CD8-positive, alpha-beta memory T cell (primary cell): ENCODE measurements at regions not wholly inside any gene's neighbourhood (a gene's known extent, or its start where the extent isn't known, plus 50 kb on each side); places are given as distances from the start of the nearest gene placed in this dataset.

Source experiments
- CTCF ChIA-PET: fragments of 350-600 bp; sonication (Branson Sonifier 250); formaldehyde crosslinking; loops from one replicate; lab custom pipeline; 2021; ENCODE audit warnings: antibody characterized with exemption; lab: Charles Lee
- POLR2A ChIA-PET: fragments of 350-600 bp; sonication (Branson Sonifier 250); formaldehyde crosslinking; loops from one replicate; lab custom pipeline; 2021; ENCODE audit warnings: antibody characterized with exemption; lab: Charles Lee
- DNase-seq, 5 donors: peaks; one replicate each; pipeline versions ENCODE4 v3.0.0 to v3.0.0-alpha.2; 2020 to 2022; ENCODE audit warnings: mixed read lengths in 1 of 5
- H3K27ac ChIP-seq: one replicate; pipeline ENCODE4 v1.7.0; 2013; ENCODE audit warnings: low read depth, mild to moderate bottlenecking, low read length, moderate library complexity
- H3K27me3 ChIP-seq: 2 replicates; pipeline ENCODE4 v1.7.0; 2013; ENCODE audit warnings: low read length, mild to moderate bottlenecking; ENCODE audit not compliant: insufficient read depth, poor library complexity, severe bottlenecking
- H3K36me3 ChIP-seq: 2 replicates; pipeline ENCODE4 v1.7.0; 2013; ENCODE audit warnings: mild to moderate bottlenecking, low read length, moderate library complexity; ENCODE audit not compliant: insufficient read depth
- H3K4me1 ChIP-seq: 2 replicates; pipeline ENCODE4 v1.7.0; 2013; ENCODE audit warnings: mild to moderate bottlenecking, low read length, moderate library complexity; ENCODE audit not compliant: insufficient read depth
- H3K4me3 ChIP-seq: 2 replicates; pipeline ENCODE4 v1.7.0; 2013; ENCODE audit warnings: mild to moderate bottlenecking, low read length
- H3K9me3 ChIP-seq: 2 replicates; pipeline ENCODE4 v1.7.0; 2013; ENCODE audit warnings: mild to moderate bottlenecking, low read length
- H3K27ac Mint-ChIP-seq, 8 donors: one replicate each; pipeline ENCODE4 v1.8.0; 2020 to 2021; ENCODE audit warnings: mixed read lengths in 8 of 8, mild to moderate bottlenecking in 6 of 8, inconsistent platforms in 3 of 8, moderate library complexity in 3 of 8
- H3K27me3 Mint-ChIP-seq, 2 donors: one replicate each; pipeline ENCODE4 v1.8.0; 2020 to 2021; ENCODE audit warnings: mixed read lengths in 2 of 2, mild to moderate bottlenecking in 1 of 2, moderate library complexity in 1 of 2
- H3K36me3 Mint-ChIP-seq, 3 donors: one replicate each; pipeline ENCODE4 v1.8.0; 2020 to 2021; ENCODE audit warnings: mixed read lengths in 3 of 3, inconsistent platforms in 1 of 3, mild to moderate bottlenecking in 1 of 3
- H3K4me1 Mint-ChIP-seq, 3 donors: one replicate each; pipeline ENCODE4 v1.8.0; 2020 to 2021; ENCODE audit warnings: mixed read lengths in 3 of 3, inconsistent platforms in 1 of 3, mild to moderate bottlenecking in 1 of 3
- H3K4me3 Mint-ChIP-seq, 7 donors: one replicate each; pipeline ENCODE4 v1.8.0; 2020 to 2021; ENCODE audit warnings: mixed read lengths in 7 of 7, mild to moderate bottlenecking in 6 of 7, moderate library complexity in 4 of 7, inconsistent platforms in 2 of 7
- H3K9me3 Mint-ChIP-seq, 5 donors: one replicate each; pipeline ENCODE4 v1.8.0; 2020 to 2022; ENCODE audit warnings: mixed read lengths in 5 of 5, mild to moderate bottlenecking in 3 of 5, moderate library complexity in 2 of 5, inconsistent platforms in 1 of 5

- ChIA-PET POLR2A (no interaction called here), CTCF (no interaction called here)
- Mint-ChIP-seq H3K9me3 (peaks cover 0 to 2% (median 0%) of the 10 kb centered on the region in 5 donors), H3K27me3 (no peaks in the 10 kb centered on the region), H3K27ac (no peak overlapping the region), H3K4me3 (no peak overlapping the region), H3K4me1 (no peaks in the 10 kb centered on the region), H3K36me3 (no peaks in the 10 kb centered on the region)
- Histone ChIP-seq H3K9me3 (no peaks in the 10 kb centered on the region), H3K27me3 (no peaks in the 10 kb centered on the region), H3K27ac (no peak overlapping the region), H3K4me1 (no peaks in the 10 kb centered on the region), H3K4me3 (no peak overlapping the region), H3K36me3 (no peaks in the 10 kb centered on the region)
- DNase-seq = no peak
Observed at GRCh38 chr6:127019828-127020227, 98.6 kb upstream of the RSPO3 start.

- Mint-ChIP-seq H3K4me1 (no peaks in the 10 kb centered on the region), H3K27ac (no peak overlapping the region), H3K9me3 (peaks cover 0 to 2% (median 0%) of the 10 kb centered on the region in 5 donors), H3K36me3 (no peaks in the 10 kb centered on the region), H3K27me3 (no peaks in the 10 kb centered on the region), H3K4me3 (no peak overlapping the region)
- Histone ChIP-seq H3K36me3 (no peaks in the 10 kb centered on the region), H3K4me3 (no peak overlapping the region), H3K27me3 (no peaks in the 10 kb centered on the region), H3K9me3 (no peaks in the 10 kb centered on the region), H3K4me1 (no peaks in the 10 kb centered on the region), H3K27ac (no peak overlapping the region)
- ChIA-PET CTCF (no interaction called here), POLR2A (no interaction called here)
- no peak for DNase-seq
Observed at GRCh38 chr6:127022302-127022701, 96.2 kb upstream of the RSPO3 start.

- Mint-ChIP-seq H3K36me3 (no peaks in the 10 kb centered on the region), H3K27me3 (no peaks in the 10 kb centered on the region)
- no peaks in the 10 kb centered on the region for H3K27me3 ChIP-seq
Observed at GRCh38 chr6:127023001-127023778, 95.3 kb upstream of the RSPO3 start.

GRCh38 chr6:127026247-127026646 is 92.2 kb upstream of the RSPO3 start:
- ChIA-PET CTCF (interaction anchor here (1.2 kb wide), 1 partner anchor 14 kb away, joined by 3 read pairs; no protein-coding TSS in a partner anchor), POLR2A (no interaction called here)
- Histone ChIP-seq H3K27me3 (no peaks in the 10 kb centered on the region), H3K27ac (no peak overlapping the region), H3K9me3 (no peaks in the 10 kb centered on the region), H3K4me1 (no peaks in the 10 kb centered on the region), H3K36me3 (no peaks in the 10 kb centered on the region), H3K4me3 (no peak overlapping the region)
- no peak for DNase-seq
- H3K27ac Mint-ChIP-seq = no peak overlapping the region
- no peak overlapping the region for H3K4me3 Mint-ChIP-seq
- H3K36me3 Mint-ChIP-seq = no peaks in the 10 kb centered on the region
- H3K9me3 Mint-ChIP-seq = no peaks in the 10 kb centered on the region
- H3K27me3 Mint-ChIP-seq = no peaks in the 10 kb centered on the region
- no peaks in the 10 kb centered on the region for H3K4me1 Mint-ChIP-seq

More at GRCh38 chr6:127023001-127023778, 95.3 kb upstream of the RSPO3 start:
- ChIA-PET POLR2A (no interaction called here), CTCF (no interaction called here)
- no peaks in the 10 kb centered on the region for H3K4me1 Mint-ChIP-seq
- Histone ChIP-seq H3K9me3 (no peaks in the 10 kb centered on the region), H3K27ac (no peak overlapping the region), H3K4me1 (no peaks in the 10 kb centered on the region), H3K4me3 (no peak overlapping the region), H3K36me3 (no peaks in the 10 kb centered on the region)
- H3K27ac Mint-ChIP-seq = no peak overlapping the region
- no peak for DNase-seq
- H3K4me3 Mint-ChIP-seq = no peak overlapping the region
- peaks cover 0 to 2% (median 0%) of the 10 kb centered on the region in 5 donors for H3K9me3 Mint-ChIP-seq

- Histone ChIP-seq H3K4me1 (no peaks in the 10 kb centered on the region), H3K36me3 (no peaks in the 10 kb centered on the region), H3K27ac (no peak overlapping the region), H3K27me3 (no peaks in the 10 kb centered on the region), H3K4me3 (no peak overlapping the region), H3K9me3 (no peaks in the 10 kb centered on the region)
- H3K27me3 Mint-ChIP-seq = no peaks in the 10 kb centered on the region
- no peak overlapping the region for H3K27ac Mint-ChIP-seq
- ChIA-PET CTCF (no interaction called here), POLR2A (no interaction called here)
- DNase-seq = no peak
- no peaks in the 10 kb centered on the region for H3K9me3 Mint-ChIP-seq
- no peaks in the 10 kb centered on the region for H3K36me3 Mint-ChIP-seq
- H3K4me1 Mint-ChIP-seq = no peaks in the 10 kb centered on the region
- H3K4me3 Mint-ChIP-seq = no peak overlapping the region
Observed at GRCh38 chr6:127030111-127030510, 88.4 kb upstream of the RSPO3 start.

- ChIA-PET POLR2A (no interaction called here), CTCF (no interaction called here)
- Mint-ChIP-seq H3K4me3 (no peak overlapping the region), H3K4me1 (no peaks in the 10 kb centered on the region), H3K36me3 (no peaks in the 10 kb centered on the region), H3K27me3 (no peaks in the 10 kb centered on the region), H3K9me3 (no peaks in the 10 kb centered on the region), H3K27ac (no peak overlapping the region)
- H3K27ac ChIP-seq = no peak overlapping the region
- no peaks in the 10 kb centered on the region for H3K36me3 ChIP-seq
- no peaks in the 10 kb centered on the region for H3K4me1 ChIP-seq
- no peak for DNase-seq
- no peak overlapping the region for H3K4me3 ChIP-seq
- no peaks in the 10 kb centered on the region for H3K9me3 ChIP-seq
- H3K27me3 ChIP-seq = no peaks in the 10 kb centered on the region
Observed at GRCh38 chr6:127030836-127031235, 87.6 kb upstream of the RSPO3 start.

GRCh38 chr6:127031511-127031910 is 87.0 kb upstream of the RSPO3 start:
- no peak overlapping the region for H3K4me3 ChIP-seq
- Mint-ChIP-seq H3K27me3 (no peaks in the 10 kb centered on the region), H3K4me1 (no peaks in the 10 kb centered on the region), H3K36me3 (no peaks in the 10 kb centered on the region), H3K27ac (no peak overlapping the region), H3K9me3 (no peaks in the 10 kb centered on the region), H3K4me3 (no peak overlapping the region)
- POLR2A ChIA-PET = no interaction called here
- no peaks in the 10 kb centered on the region for H3K36me3 ChIP-seq
- no peaks in the 10 kb centered on the region for H3K4me1 ChIP-seq
- H3K27ac ChIP-seq = no peak overlapping the region
- CTCF ChIA-PET = no interaction called here
- DNase-seq = no peak
- no peaks in the 10 kb centered on the region for H3K27me3 ChIP-seq
- H3K9me3 ChIP-seq = no peaks in the 10 kb centered on the region

- Histone ChIP-seq H3K27ac (no peak overlapping the region), H3K4me1 (no peaks in the 10 kb centered on the region), H3K4me3 (no peak overlapping the region), H3K9me3 (no peaks in the 10 kb centered on the region), H3K27me3 (no peaks in the 10 kb centered on the region), H3K36me3 (no peaks in the 10 kb centered on the region)
- ChIA-PET CTCF (no interaction called here), POLR2A (no interaction called here)
- DNase-seq = no peak
- no peaks in the 10 kb centered on the region for H3K36me3 Mint-ChIP-seq
- H3K27ac Mint-ChIP-seq = no peak overlapping the region
- H3K9me3 Mint-ChIP-seq = no peaks in the 10 kb centered on the region
- no peaks in the 10 kb centered on the region for H3K4me1 Mint-ChIP-seq
- H3K4me3 Mint-ChIP-seq = no peak overlapping the region
- H3K27me3 Mint-ChIP-seq = peaks cover 0 to 5% of the 10 kb centered on the region in 2 donors
Observed at GRCh38 chr6:127032971-127033370, 85.5 kb upstream of the RSPO3 start.
